ENCODE measurements at regions not wholly inside any gene's neighbourhood (a gene's known extent, or its start where the extent isn't known, plus 50 kb on each side); places are given as distances from the start of the nearest gene placed in this dataset.

DNA sequence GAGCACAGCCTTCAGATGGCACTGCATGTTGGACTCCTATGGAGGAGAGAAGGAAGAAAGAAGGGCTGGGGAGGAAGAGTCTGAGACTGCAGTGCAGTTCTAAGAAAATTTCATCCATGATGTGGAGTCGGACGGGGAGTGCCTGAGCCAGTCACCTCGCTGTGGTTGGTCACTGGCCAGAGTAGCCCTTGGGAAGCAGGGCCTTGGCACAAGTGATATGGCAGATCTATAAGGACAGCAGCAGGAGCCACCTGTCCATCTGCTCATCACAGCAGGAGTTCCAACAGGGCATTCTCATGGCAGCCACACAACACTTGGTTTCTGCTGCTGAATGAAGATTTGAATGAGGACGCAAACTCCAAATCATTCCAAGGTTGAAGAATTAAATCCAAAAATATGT, 314.8 kb downstream of the CYP26B1 start:
- DNase-seq (ENCODE audit: low read depth) = no peak
- TF ChIP-seq, protein P1, sequence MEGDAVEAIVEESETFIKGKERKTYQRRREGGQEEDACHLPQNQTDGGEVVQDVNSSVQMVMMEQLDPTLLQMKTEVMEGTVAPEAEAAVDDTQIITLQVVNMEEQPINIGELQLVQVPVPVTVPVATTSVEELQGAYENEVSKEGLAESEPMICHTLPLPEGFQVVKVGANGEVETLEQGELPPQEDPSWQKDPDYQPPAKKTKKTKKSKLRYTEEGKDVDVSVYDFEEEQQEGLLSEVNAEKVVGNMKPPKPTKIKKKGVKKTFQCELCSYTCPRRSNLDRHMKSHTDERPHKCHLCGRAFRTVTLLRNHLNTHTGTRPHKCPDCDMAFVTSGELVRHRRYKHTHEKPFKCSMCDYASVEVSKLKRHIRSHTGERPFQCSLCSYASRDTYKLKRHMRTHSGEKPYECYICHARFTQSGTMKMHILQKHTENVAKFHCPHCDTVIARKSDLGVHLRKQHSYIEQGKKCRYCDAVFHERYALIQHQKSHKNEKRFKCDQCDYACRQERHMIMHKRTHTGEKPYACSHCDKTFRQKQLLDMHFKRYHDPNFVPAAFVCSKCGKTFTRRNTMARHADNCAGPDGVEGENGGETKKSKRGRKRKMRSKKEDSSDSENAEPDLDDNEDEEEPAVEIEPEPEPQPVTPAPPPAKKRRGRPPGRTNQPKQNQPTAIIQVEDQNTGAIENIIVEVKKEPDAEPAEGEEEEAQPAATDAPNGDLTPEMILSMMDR (IDR thresholded peaks at IDR 0.05; ENCODE audit: low read depth, low read length, missing control alignments) = no peak
- no peak overlapping the region for H3K4me3 ChIP-seq (ENCODE audit: low read depth, low read length)

DNA sequence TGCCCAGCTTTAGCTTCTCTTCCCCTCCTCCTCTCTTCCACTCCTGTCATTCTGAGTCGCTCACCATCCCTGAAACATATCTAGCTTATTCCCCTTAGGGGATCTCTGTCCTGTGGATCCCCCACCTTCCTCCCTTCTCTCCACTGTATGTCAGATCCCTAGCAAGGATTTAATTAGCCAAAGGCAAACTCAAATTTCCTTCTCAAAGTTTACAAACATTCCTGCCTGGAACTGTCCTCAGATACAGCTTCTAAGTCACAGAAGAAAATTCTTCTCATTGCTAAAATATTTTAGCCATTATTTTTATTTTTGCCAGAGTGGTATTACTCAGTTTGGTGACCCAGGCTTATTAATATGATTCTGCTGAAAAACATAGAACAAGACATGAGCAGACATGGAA, 315.3 kb downstream of the CYP26B1 start:
- no peak for DNase-seq (ENCODE audit: low read depth)
- no peak overlapping the region for H3K4me3 ChIP-seq (ENCODE audit: low read depth, low read length)
- TF ChIP-seq, protein P1 (IDR thresholded peaks at IDR 0.05; ENCODE audit: low read depth, low read length, missing control alignments) = no peak

DNA sequence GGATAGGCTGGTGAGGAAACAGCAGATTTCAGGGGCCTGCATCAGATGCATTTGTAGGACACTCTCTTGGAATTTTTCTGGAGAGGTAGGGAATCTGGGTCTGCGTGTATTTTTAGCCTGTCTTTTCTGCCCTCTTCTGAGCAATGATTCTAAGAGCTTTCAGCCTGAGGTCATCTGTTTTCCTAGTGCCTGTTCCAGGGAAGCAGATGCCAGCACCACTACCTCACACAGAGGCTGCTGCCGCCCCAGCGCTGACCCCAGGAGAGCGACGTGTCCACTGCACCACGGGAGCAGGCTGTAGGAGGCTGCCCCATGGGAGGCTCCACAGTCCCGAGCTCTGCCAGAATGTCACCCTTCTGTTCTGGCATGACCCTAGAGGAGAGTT, 316.5 kb downstream of the CYP26B1 start:
- H3K4me3 ChIP-seq (ENCODE audit: low read depth, low read length) = no peak overlapping the region
- DNase-seq (ENCODE audit: low read depth) = no peak
- TF ChIP-seq, protein P1 (IDR thresholded peaks at IDR 0.05; ENCODE audit: low read depth, low read length, missing control alignments) = no peak

DNA sequence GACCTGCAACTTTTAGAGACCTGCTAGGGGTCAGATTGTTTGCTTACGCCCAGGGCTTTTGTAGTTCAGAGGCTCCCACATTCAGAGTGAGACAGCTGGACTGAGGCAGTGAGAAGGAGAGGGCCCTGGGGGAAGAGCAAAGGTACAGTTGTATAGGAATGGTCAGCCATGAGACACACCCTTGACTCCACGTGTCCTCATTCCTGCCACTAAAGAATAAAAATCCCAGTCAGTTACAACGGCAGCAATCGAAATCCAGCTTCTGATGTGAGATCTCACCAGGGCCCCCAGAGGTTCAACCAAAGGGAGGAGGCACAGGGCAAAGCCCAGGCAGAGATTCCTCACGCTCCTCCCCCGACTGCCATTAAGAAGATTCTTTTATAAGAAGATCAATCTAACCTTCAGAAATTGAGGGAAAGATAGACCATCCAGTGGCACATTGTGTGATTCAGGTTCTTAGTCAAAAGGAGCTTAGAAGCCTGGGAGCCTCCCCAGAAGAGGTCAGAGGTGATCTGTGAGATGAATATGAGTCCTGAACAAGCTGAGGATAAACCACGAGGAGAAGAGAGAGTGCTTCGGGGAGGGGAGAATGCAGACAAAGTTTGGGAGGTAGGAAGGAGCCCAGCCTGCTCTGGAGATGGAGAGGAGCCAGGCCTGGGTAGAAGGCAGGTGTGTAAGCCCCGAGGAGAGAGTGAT, 317.0 kb downstream of the CYP26B1 start:
- H3K4me3 ChIP-seq (ENCODE audit: low read depth, low read length) = no peak overlapping the region

DNA sequence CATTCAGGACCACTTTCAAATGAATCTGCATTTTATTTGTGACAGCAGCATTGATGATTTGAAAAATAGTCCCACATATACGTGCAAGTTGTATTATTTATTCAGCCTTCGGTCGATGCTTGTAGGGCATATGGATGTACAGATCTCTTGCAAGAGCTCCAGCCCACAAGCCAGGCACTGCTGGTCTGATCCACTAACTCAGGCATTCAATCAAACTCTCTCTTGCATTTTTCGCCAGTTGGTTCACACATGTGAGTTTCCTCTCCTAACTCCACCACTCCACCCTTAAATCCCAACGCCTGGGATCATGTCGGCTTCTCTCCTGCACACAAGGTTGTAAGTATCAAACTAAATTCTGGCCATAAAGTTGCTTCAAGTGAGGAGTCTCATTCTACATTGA, 318.7 kb downstream of the CYP26B1 start:
- TF ChIP-seq, protein P1 (IDR thresholded peaks at IDR 0.05; ENCODE audit: low read depth, low read length, missing control alignments) = no peak
- H3K4me3 ChIP-seq (ENCODE audit: low read depth, low read length) = no peak overlapping the region
- DNase-seq (ENCODE audit: low read depth) = no peak

More for the DNA sequence above, 317.0 kb downstream of the CYP26B1 start:
- no peak for DNase-seq (ENCODE audit: low read depth)
- TF ChIP-seq, protein P1 (IDR thresholded peaks at IDR 0.05; ENCODE audit: low read depth, low read length, missing control alignments) = no peak

DNA sequence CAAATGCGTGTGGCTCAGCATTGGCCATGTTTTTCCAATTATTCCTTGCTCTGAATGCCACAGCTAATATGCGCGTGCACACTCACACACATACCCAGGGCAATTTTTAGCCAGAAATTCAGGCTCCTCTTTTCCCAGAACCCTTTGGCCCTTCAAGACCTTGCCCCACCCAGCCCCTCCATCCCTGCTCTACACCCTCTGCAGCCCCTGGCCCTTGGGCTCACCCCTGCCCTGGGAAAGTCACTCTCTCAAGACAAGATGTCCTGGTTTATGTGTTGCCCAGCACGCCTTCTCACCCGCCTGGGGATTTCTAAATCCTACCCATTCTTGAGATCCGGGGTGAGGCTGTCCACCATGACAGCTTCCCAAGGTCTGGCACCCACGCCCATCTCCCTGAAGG, 319.7 kb downstream of the CYP26B1 start:
- TF ChIP-seq, protein P1 (IDR thresholded peaks at IDR 0.05; ENCODE audit: low read depth, low read length, missing control alignments) = no peak
- no peak overlapping the region for H3K4me3 ChIP-seq (ENCODE audit: low read depth, low read length)
- no peak for DNase-seq (ENCODE audit: low read depth)

DNA sequence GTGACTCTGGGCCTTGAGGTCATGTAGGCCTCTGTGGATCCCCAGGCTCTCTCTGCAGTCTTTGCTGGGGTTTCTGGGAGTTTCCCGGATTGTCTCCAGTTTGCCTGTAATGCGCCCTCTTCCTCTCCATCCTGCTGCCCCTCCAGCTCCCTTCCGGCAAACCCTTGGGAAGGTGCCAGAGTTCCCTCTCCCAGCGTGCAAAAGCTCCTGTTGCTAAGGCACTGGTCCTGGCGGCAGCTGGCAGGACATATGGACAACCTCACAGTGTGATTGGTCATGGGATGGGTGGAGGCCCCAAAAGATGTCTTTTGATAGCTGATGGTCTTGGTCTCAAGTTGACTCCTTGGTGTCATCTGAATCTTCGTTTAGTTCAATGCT, 320.1 kb downstream of the CYP26B1 start:
- DNase-seq (ENCODE audit: low read depth) = no peak
- TF ChIP-seq, protein P1 (IDR thresholded peaks at IDR 0.05; ENCODE audit: low read depth, low read length, missing control alignments) = no peak
- H3K4me3 ChIP-seq (ENCODE audit: low read depth, low read length) = no peak overlapping the region
